IPS DF 19.7 (cell line): ENCODE measurements at regions not wholly inside any gene's neighbourhood (a gene's known extent, or its start where the extent isn't known, plus 50 kb on each side); places are given as distances from the start of the nearest gene placed in this dataset.
"Not testable (repeated sequence)": the region's sequence is repeated elsewhere in the genome, so short reads cannot be mapped to it uniquely, and the experiment has no call there.

Experiments
- DNase-seq: peaks from one replicate; pipeline ENCODE4 v3.0.0-alpha.2; 2013; ENCODE audit warnings: low read depth, low spot score

DNA sequence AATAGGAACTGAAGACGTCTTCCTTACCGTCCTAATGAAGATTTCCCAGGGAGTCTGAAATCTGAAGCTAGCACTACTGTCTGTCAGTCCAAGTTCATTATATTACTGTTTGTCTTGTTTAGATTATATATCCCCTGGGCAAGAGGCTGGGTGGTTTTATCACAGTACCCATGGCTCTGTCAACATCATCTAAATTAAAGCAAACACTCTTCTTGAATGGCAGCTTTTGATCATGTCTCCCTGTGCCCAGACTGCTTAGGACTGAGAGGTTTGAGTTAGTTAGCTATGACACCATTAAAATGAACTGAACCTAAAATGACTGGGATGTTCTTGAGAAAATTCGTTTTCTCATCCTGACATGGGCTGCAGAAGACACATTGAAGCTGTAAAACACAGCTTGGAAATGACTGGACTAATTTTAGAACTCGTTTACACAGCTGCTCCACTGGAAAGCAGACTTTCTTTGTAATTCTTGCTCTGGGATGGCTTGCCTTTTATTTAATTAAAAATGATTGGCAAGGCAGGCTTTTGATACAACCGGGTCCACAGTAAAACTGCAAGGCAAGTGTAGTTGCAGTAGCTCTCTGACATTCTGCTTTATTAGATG lies 243.5 kb downstream of the MFSD1 start:
- DNase-seq: no peak

DNA sequence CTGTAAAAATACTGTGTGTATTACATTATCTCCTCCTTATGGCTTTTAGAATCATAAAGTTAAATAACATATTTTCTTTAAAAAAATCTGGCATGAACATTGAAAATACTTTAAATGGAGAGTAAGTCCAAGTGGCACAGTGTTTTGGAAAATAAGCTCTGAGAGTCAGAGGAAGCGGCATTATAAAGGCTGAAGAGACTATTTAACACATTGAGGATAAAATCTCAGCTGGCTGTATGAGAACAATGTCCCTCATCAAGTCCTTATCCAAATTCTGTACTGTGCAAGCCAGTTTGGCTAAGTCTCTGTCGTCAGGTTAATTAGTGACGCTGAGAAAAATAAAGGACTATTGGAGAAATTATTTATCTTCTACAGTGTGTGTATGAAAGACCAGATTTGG lies 245.5 kb downstream of the MFSD1 start:
- DNase-seq: no peak

DNA sequence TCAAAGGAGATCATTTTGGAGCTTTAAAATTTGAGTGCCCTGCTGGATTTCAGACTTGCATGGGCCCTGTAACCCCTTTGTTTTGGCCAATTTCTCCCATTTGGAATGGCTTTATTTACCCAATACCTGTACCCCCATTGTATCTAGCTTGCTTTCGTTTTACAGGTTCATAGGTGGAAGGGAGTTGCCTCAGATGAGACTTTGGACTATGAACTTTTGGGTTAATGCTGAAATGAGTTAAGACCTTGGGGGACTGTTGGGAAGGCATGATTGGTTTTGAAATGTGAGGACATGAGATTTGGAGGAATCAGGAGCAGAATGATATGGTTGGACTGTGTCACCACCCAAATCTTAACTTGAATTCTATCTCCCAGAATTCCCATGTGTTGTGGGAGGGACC lies 250.6 kb downstream of the MFSD1 start:
- DNase-seq: not testable (repeated sequence)

DNA sequence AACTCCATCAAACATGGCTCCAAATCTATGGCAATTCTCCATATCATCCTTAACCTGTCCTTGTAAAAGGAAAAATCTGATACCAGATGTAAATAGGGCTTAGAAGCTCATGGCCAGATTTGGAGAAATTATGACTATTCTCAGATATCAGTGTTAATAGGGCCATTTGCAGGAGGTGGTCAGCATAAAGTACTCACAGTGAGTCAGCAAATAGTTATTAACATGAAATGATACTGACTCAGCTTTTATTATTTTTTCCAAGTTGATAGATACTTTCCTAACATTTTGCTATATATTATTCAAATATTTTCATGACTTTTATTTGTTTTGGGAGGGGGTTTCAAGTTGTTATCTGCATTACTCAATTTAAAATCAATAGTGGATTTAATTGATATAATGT lies 255.8 kb downstream of the MFSD1 start:
- DNase-seq: no peak

DNA sequence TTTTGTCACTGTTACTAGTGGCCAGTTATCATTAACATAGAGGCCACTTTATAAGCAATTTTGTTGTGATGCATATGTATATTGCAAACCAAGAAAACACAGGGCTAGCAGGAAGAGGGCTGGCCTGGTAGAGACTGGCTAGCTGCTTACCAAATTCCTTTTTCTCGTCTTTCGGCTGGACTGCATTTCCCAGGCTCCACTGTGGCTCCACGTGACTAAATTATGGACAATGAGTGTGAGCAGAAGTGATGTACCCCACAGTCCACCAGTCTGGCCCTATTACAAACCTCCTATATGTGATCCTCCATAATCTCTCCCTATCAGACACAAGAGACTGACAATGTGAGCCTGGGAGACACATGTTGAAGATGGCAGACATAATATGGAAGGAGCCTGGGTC lies 257.0 kb downstream of the MFSD1 start:
- DNase-seq: no peak

DNA sequence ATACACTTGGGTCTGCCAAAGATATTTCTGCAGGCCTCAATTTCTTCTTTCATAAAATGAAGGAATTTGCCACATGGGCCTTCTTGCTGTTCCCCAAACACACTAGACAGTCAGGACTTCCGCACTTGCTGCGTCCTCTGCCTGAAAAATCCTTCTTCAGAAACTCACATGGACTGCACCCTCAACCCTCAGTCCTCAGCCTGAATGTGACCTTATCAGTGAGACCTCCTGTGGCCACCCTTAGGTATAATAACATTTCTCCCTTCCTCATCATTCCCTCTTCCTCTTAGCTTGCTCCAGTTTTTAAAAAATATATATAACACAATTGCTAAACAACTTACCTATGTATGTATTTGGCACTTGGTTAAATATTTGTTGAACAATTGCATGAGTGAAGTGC lies 257.5 kb downstream of the MFSD1 start:
- DNase-seq: no peak

DNA sequence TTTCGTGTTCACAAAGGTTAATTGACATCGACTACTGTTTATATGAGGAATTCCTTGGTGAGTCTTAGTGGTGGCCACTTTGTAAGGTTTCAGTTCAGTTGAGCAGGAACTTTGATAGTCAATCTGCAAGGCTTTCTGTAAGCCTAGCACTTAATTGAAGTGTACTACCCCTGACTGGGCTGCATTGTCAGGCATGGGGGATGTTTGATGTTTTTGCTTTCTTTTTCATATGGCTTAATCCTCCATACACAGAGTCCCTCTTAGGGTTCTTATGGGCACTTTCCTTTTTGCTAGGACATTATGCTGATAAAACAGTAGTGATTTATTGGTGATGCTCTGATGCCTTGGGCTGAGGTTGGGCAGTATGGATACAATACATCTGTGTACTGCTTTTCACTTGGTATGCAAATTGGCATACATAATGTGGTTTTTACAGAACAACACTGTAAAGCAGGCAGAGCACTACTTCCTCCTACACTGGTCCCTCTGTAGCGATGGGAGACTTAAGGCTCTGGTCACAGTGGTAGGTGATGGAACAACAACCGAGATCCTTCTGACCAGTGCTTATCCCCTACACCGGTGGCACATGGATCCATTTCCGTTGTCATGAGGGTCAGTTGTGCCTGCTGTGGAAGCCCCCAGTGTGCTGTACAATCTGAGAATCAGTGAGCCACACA lies 261.0 kb downstream of the MFSD1 start:
- no peak for DNase-seq

DNA sequence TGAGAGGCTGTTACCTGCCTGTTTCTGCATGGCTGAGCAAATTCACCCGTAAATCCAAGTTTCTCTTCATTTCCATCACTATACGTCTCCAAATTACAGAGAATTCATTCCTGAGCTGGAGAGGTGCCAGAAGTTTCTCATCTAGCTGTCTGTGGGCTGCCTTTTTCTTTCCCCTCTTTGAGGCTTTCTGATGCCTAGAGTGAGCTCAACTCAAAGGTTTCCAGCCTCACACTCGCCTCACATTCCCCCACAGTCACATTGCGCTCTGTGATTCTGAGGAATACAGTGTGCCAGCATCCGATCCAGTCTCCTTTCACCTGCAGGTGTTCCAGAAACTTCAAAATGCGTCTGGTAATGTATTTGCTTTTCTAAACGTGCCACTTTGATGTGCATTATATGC lies 267.2 kb downstream of the MFSD1 start, which contains the start of gene IQCJ:
Gene IQCJ, plus strand, starts transcription at position 229 of the 400 bp plus-strand sequence.
- DNase-seq: no peak

DNA sequence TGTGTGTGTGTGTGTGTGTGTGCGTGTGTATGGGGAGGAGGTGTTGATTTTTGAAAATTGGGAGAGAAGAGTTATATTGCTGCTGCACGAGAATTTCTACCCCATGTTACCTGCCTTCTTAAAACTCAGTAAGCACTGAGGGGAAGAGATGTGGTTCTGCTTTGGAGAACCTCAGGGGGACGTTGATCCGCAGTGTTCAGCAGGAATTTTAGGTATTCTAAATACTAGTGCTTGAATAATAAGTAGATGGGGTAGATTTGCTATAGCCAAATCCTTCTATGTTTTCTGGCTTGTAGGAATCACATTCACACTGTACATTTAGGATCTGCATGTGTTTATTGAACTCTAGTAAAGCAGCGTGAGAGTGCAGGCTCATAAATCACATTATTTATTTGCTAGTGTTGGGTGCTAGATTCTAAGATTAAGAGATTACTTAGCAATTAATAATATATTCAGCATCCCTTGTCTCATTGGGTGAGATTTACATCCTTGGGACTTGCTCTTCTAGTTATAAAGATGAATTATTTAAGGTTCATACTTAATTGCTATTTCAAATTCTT lies 268.1 kb downstream of the MFSD1 start:
- DNase-seq: no peak

DNA sequence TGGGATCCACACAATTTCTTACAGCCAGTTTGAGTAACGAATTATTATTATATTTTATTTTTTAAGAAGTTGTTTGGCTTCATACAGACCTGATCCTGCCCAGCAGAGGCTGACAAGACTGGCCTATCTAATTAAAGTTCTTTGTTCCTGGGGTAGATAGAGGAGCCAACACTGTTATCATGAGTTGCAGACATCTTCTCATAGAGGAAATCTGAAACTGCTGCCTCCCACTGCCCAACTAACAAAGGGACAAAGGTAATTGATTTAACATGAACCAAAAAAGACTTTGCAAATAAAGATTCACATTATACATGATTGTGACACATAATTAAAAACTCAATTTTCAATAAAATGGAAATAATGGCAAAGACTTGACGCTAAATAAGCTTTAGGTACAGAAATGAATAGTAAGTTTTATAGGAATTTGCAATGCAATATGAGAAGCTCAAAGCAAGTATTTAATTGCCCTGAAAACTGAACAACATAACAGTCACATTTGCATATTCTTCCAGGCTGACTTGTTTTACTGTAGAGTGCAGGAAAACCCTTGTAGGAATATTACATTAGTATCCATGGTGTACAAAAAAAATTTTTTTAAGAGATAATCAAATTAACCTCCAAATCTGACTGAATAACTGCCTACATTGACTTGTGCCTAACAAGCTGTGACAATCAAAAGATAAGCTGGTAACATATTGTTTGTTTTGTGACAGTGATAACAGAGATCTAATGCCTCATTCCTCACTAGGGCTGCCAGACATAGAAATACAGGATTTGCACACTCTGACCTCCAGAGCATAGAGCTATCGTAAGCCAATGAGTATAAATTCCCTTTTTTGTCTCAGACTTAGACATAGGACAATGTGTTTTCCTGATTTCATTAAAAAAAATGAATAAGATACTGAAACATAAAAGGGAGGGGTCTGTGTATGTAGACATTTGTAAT lies 273.2 kb downstream of the MFSD1 start:
- no peak for DNase-seq

DNA sequence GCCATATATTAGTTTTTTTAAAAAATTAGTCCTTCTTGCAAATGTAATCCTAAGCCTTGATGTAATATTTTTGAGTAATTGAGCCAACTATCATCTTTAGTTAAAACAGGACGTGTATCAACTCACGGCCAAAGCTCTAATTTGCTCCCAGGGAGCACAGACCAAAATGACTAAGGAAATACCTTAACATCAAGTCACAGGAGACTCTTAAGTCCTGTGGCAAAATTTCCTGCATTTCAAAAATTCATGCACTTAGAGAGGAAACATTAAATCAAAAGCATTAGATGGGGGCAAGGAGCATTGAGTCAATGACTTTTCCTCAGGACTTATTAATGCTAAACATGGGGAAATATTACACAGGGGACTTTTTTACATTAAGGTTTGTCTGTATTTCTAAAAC lies 276.0 kb downstream of the MFSD1 start:
- DNase-seq: no peak

DNA sequence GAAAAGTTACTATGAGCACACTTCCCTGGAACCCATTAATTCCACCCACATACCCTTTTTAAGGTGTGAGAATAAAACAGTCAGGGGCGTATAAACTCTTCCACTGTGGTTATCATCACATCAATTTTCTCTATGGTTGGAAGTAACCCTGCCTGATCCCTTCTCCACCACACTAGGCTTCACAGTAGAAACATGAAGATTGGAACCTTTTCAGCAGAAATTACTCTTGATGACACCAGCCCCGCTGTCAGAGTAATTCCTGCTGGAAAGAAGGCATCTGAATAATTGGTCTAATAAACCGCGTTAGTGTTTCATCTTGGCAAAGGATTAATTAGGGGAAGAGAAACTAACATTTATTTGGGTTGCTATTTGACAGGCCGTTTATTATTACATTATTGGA lies 278.4 kb downstream of the MFSD1 start:
- no peak for DNase-seq

DNA sequence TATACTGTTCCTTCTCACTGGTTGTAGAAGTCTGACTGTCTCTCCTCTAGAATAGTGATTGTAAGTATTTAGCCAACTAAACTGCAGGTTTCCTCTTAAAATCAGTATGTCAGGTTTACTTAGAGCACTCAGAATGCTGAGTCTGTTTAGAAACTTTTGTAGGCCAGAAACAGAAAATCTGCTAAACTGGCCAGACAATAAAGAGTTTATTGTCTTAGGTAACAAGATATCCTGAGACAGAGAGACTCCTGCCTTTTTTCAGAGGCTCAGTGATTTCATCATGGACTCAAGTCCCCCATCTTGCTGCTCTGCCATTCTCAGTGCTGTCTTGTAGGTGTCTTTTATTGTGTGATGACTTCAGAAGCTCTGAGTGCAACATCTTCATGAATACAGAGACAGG lies 279.0 kb downstream of the MFSD1 start:
- DNase-seq: no peak

DNA sequence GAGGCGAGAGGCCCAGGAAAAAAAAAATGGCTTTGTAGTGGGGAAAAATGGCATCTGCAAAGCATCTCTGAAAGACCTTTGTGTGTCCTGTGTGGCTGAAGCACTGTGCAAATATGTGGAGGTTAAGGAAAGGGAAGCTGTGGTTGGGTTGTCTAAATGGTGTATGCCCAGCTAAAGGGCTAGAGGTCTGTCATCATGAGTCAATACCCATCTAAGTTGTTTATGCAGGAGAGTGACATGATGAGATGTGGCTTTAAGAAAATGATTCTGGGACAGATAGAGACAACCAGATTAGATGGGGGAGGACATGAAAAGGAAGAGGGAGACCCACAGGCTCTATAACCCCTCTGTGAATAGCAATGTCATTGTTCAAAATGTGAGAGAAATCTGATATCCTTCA lies 280.7 kb downstream of the MFSD1 start:
- DNase-seq: no peak

DNA sequence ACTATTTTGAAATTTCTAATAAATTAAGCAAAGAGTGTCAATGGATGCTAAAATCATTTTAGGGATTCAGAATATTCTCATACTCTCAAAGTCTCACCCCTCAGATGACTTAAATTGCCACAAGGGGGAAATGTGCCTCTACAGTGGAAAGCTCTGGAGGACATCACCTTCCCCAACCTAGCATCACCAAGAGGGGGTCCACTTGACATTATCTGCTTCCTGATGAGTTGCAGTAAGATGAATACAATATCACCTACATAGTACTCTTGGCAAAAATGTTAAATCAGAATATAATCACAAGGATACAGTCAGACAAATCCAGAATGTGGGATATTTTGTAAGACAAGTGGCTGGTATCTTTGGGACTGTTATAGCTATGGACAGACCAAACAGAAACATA lies 290.1 kb downstream of the MFSD1 start:
- no peak for DNase-seq

DNA sequence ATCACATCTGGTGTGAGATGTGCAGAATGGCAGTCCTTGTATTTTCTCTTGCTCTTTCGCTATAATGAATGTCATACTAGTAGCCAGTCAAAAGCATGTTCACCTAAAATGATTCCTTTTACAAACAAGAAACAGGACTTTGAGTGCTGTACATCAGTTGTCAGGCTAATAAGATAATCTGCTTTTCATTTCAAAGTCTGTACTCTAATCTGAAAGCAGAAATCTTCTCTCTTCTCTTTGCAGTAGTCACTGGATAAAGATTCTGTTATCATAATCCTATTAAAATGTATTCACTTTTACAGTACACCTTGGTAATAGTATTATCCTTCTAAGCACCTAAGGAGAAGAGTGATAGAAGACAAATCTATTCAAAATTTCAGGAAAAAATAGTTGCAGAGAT lies 300.1 kb downstream of the MFSD1 start:
- DNase-seq: no peak

DNA sequence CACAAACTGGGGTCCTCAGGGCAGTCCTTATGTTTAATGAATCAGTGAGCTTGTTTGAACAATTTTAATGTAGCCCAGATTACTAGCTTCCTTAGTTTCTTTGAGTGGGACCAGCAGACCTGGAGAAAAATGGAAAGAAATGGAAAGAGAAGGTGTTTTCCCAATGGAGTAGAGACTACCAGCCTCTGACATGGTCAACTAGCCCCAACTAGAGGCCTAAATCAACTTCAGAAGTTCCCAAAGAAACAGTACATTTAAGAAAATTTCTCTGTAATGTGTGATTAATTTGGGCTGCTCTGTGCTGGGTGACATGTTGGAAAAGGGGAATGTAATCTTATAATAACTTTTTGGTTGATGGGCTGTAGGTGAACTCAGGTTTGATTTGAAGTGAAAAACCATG lies 310.9 kb downstream of the MFSD1 start:
- no peak for DNase-seq

DNA sequence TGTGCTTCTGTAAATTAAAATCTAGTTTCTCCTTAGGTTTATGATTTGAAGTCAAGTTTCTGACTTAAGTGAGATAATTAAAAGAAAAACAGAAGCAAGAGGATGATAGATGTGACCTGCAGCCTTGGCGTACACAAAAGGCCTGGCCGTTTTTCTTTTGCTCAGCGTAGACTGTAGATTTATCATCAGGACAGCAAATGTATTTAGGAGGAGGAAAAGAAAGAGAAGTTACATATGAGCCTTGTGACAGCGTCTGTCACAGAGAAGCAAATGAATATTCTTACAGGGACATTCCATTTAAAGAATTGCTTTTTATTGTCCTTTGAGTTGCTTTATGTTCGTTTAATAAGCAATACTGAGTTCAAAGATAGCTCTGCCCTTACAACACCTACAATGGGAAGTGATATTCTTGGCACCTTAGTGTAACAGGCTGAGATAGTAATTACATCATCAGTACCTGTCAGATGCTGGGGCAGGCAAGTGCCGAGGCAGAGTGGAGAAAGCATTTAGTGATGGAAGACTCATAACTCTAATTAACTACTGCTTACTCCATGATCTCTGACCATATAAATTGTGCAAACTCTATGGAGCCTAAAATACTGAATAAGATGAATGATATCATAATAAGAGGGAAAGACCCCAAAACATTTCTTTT lies 311.5 kb downstream of the MFSD1 start:
- DNase-seq: no peak

DNA sequence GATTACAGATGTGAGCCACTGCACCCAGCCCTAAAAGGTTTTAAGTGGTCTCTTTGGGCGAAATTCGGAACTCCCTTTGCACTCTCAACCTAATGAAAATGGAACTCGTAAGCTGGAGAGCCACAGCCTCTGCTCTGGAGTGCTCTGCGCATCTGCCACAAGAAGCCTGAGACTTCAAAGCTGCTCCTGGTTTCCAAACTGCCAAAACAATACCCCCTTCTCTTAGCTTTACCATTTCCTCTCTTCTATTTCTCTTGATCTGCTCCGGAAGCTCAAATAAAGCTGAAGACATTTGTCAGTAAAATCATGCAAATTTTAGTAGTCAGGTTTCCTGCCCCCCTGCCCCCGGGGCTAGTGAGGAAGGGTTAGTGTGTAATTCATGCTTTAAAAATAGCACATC lies 312.7 kb downstream of the MFSD1 start:
- no peak for DNase-seq

DNA sequence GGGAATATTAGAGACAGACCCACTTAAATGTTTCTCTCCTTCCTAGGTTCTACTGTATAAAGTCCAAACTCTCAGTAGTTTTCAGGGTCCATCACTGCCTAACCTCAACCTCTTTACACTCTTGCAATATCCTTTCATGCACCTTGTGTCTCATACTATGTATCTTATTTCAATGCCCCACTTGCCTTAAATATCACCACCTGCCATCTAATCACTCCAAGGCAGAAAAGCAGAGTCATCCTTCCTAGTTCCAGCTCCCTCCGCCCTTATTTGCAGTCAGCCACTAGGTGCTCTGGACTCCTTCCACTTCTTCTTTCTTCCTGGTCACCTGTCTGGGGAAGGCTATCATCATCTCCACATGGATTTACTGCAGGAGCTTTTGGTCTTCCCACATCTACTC lies 322.0 kb downstream of the MFSD1 start:
- no peak for DNase-seq

DNA sequence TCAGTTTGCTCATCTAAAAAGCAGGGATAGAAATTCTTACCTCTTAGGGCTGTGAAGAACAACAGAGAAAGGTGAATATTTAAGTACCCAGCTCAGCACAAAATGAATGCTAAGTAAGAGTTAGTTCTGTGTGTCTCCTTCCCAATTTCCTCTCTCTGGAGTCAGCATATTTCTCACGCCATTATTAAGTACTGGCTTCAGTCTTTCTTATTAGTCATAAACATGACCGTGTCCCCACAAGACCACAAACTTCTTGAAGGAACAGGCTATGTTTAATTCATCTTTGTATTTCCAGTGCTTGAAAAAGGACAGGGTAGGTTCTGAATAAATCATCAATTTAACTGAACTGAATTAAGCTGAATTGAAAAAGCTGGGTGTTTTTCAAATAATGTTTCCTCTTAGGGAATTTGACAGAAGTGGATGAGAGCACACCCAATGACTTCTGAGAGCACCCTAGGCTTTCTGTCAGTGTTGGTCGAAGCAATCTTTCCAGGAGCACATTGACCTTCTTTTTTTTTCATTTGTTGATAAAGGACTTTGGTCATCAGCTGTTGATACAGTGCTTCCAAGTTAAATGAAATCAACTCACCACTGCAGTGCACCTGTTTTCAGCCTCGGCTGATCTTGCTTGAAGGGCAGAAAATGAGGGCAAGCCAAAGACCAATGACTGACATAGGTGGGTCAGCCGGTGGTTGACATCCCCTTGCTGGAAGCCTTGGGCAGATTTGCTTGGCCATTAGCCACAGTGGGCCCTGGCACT lies 324.6 kb downstream of the MFSD1 start:
- no peak for DNase-seq
